ENCODE measurements at regions not wholly inside any gene's neighbourhood (a gene's known extent, or its start where the extent isn't known, plus 50 kb on each side); places are given as distances from the start of the nearest gene placed in this dataset.
"Not testable (repeated sequence)": the region's sequence is repeated elsewhere in the genome, so short reads cannot be mapped to it uniquely, and the experiment has no call there.

- no peaks in the 10 kb centered on the region for H3F3A ChIP-seq (ENCODE audit: control insufficient read depth, insufficient read depth)
- peaks cover 12% of the 10 kb centered on the region; the same call in 1 of the 2 replicates for H3K9me3 ChIP-seq (ENCODE audit: control insufficient read depth, insufficient read depth, low read length)
- H3K36me3 ChIP-seq (ENCODE audit: control insufficient read depth, low read length) = no peaks in the 10 kb centered on the region; the same call in 1 of the 2 replicates
- peak; percentile 27 for TF ChIP-seq CTCF (IDR thresholded peaks at IDR 0.05; ENCODE audit: low read depth, low read length, poor library complexity, severe bottlenecking)
- no peak for TF ChIP-seq EZH2phosphoT487 (IDR thresholded peaks at IDR 0.05; ENCODE audit: borderline replicate concordance, low read length)
- no peaks in the 10 kb centered on the region for H4K20me1 ChIP-seq (ENCODE audit: control insufficient read depth, insufficient read depth, low read depth, low read length)
- H3K27ac ChIP-seq (ENCODE audit: low read depth, low read length) = no peak overlapping the region
- no peaks in the 10 kb centered on the region for H3K27me3 ChIP-seq (ENCODE audit: control insufficient read depth, low read length)
- no peak overlapping the region for H3K4me3 ChIP-seq (ENCODE audit: low read length)
- no peaks in the 10 kb centered on the region for H3K9me2 ChIP-seq (replicated peaks; ENCODE audit: control insufficient read depth, low read length)
- H3K4me1 ChIP-seq (ENCODE audit: control insufficient read depth, low read length) = peaks cover 25% of the 10 kb centered on the region
- H3K4me2 ChIP-seq (ENCODE audit: low read length) = no peak overlapping the region
- no peaks in the 10 kb centered on the region for H3K79me2 ChIP-seq (ENCODE audit: control insufficient read depth, low read length)
Measured at GRCh38 chr1:207259391-207259790, 62.1 kb upstream of the CD55 start.

- Histone ChIP-seq H3K4me1 (ENCODE audit: control insufficient read depth, low read length) (peaks cover 25% of the 10 kb centered on the region), H3K79me2 (ENCODE audit: control insufficient read depth, low read length) (no peaks in the 10 kb centered on the region), H3K4me3 (ENCODE audit: low read length) (0 out of 2 replicates have a peak overlapping the region, but pooled peaks have one; percentile 22), H3K9me2 (replicated peaks; ENCODE audit: control insufficient read depth, low read length) (no peaks in the 10 kb centered on the region), H3K27me3 (ENCODE audit: control insufficient read depth, low read length) (no peaks in the 10 kb centered on the region), H3K36me3 (ENCODE audit: control insufficient read depth, low read length) (no peaks in the 10 kb centered on the region; the same call in 1 of the 2 replicates), H4K20me1 (ENCODE audit: control insufficient read depth, insufficient read depth, low read depth, low read length) (no peaks in the 10 kb centered on the region), H3K4me2 (ENCODE audit: low read length) (peak overlapping the region; percentile 34; the same call in 1 of the 2 replicates), H3K9me3 (ENCODE audit: control insufficient read depth, insufficient read depth, low read length) (peaks cover 8% of the 10 kb centered on the region; the same call in 1 of the 2 replicates), H3F3A (ENCODE audit: control insufficient read depth, insufficient read depth) (no peaks in the 10 kb centered on the region; the same call in 1 of the 2 replicates), H3K27ac (ENCODE audit: low read depth, low read length) (peak overlapping the region; percentile 22)
- TF ChIP-seq CTCF (IDR thresholded peaks at IDR 0.05; ENCODE audit: low read depth, low read length, poor library complexity, severe bottlenecking) = no peak
- TF ChIP-seq EZH2phosphoT487 (IDR thresholded peaks at IDR 0.05; ENCODE audit: borderline replicate concordance, low read length) = no peak
Measured at GRCh38 chr1:207261971-207262370, 59.5 kb upstream of the CD55 start.

GRCh38 chr1:207262891-207263290 is 58.6 kb upstream of the CD55 start:
- H3K36me3 ChIP-seq (ENCODE audit: control insufficient read depth, low read length); H3K9me2 ChIP-seq (replicated peaks; ENCODE audit: control insufficient read depth, low read length); H4K20me1 ChIP-seq (ENCODE audit: control insufficient read depth, insufficient read depth, low read depth, low read length); H3K9me3 ChIP-seq (ENCODE audit: control insufficient read depth, insufficient read depth, low read length); H3K79me2 ChIP-seq (ENCODE audit: control insufficient read depth, low read length); H3F3A ChIP-seq (ENCODE audit: control insufficient read depth, insufficient read depth); H3K27me3 ChIP-seq (ENCODE audit: control insufficient read depth, low read length): not testable (repeated sequence)
- Histone ChIP-seq H3K27ac (ENCODE audit: low read depth, low read length) (peak overlapping the region; percentile 22; the same call in 1 of the 2 replicates), H3K4me1 (ENCODE audit: control insufficient read depth, low read length) (peaks cover 32% of the 10 kb centered on the region), H3K4me3 (ENCODE audit: low read length) (peak overlapping the region; percentile 22; the same call in 1 of the 2 replicates), H3K4me2 (ENCODE audit: low read length) (peak overlapping the region; percentile 34)

- Histone ChIP-seq H3K79me2 (ENCODE audit: control insufficient read depth, low read length) (no peaks in the 10 kb centered on the region), H3K4me1 (ENCODE audit: control insufficient read depth, low read length) (peaks cover 32% of the 10 kb centered on the region), H3F3A (ENCODE audit: control insufficient read depth, insufficient read depth) (no peaks in the 10 kb centered on the region; the same call in 1 of the 2 replicates), H3K36me3 (ENCODE audit: control insufficient read depth, low read length) (no peaks in the 10 kb centered on the region; the same call in 1 of the 2 replicates), H3K4me3 (ENCODE audit: low read length) (no peak overlapping the region), H3K27me3 (ENCODE audit: control insufficient read depth, low read length) (no peaks in the 10 kb centered on the region), H3K9me3 (ENCODE audit: control insufficient read depth, insufficient read depth, low read length) (peaks cover 8% of the 10 kb centered on the region; the same call in 1 of the 2 replicates), H3K9me2 (replicated peaks; ENCODE audit: control insufficient read depth, low read length) (no peaks in the 10 kb centered on the region), H3K27ac (ENCODE audit: low read depth, low read length) (no peak overlapping the region), H4K20me1 (ENCODE audit: control insufficient read depth, insufficient read depth, low read depth, low read length) (no peaks in the 10 kb centered on the region), H3K4me2 (ENCODE audit: low read length) (no peak overlapping the region)
- TF ChIP-seq EZH2phosphoT487 (IDR thresholded peaks at IDR 0.05; ENCODE audit: borderline replicate concordance, low read length) = no peak
Measured at GRCh38 chr1:207264663-207265252, 56.7 kb upstream of the CD55 start.
